ENCODE measurements at regions not wholly inside any gene's neighbourhood (a gene's known extent, or its start where the extent isn't known, plus 50 kb on each side); places are given as distances from the start of the nearest gene placed in this dataset.

DNA sequence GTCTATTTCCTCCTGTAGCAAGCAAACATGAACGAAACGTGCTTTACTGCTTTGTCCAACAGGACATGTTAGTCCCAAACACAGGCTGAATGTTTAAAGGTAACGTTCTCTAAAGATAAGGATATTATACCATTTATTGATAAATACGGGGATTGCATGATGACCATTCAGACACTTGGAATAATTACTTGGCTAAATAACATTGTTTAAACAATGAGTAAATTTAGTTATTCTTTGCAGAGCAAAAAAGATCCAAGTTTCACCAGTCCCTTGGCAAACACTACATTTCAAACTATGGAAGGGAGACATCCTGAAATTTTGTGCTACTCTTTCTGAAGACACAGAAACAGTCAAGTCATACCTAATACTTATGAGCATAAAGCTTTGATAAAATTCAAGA lies 88.0 kb downstream of the ZNF280B start:
- DNase-seq: no peak

DNA sequence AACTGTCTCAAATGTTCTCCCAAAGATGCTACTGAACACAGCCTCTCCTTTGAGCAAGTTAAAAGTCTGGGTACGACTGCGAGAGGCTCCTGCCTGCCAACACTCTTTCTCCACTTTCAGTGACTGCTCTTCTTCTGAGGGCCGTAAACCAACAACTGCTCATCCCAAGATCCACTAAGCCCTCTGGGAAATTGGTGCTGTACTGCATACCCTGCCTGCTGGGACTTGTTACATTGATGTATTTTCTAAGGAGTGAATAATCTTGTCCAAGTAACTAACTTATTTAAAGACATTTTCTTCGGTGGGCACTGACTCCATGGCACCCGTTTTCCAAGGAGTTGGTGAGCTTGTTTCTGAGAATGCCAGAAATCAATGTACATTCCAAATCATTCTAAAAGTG lies 87.2 kb downstream of the ZNF280B start:
- no peak for DNase-seq

DNA sequence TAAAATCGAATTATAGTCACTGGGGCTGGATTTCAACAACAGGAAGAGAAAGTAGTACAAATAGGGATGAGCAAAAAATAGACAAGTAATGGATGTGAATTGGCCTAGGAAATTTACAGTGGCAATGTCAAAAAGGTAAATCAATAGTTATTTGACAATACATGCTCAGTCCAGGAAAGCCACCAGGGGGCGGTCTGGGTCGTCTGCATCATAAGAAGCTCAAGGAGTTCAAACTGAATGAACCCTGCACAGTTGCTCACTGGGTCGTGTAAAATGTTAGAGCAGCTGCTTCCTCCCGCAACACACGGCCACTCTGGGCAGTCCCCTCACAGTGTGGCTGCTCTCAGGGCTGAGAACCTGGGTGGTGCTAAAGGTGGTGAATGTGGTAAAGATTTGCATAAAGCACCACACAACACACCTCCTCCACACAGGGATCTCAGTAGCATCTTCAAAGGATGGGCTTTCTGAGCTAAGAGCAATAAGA lies 85.9 kb downstream of the ZNF280B start:
- no peak for DNase-seq

DNA sequence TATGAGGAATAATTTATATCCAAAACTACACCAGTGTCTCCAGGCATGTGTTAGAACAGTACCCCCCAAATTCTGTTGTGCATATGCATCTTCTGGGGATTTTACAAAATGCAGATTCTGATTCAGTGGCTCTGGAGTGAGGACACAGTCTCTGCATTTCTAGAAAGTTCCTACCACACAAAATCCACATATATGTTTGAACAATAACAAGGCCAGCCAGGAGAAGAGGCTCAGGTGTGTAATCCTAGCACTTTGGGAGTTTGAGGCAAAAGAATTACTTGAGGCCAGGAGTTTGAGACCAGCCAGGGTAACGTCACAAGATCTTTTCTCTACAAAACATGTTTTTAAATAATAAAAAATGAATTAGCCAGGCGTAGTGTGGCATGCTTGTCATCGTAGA lies 84.9 kb downstream of the ZNF280B start:
- DNase-seq: no peak

DNA sequence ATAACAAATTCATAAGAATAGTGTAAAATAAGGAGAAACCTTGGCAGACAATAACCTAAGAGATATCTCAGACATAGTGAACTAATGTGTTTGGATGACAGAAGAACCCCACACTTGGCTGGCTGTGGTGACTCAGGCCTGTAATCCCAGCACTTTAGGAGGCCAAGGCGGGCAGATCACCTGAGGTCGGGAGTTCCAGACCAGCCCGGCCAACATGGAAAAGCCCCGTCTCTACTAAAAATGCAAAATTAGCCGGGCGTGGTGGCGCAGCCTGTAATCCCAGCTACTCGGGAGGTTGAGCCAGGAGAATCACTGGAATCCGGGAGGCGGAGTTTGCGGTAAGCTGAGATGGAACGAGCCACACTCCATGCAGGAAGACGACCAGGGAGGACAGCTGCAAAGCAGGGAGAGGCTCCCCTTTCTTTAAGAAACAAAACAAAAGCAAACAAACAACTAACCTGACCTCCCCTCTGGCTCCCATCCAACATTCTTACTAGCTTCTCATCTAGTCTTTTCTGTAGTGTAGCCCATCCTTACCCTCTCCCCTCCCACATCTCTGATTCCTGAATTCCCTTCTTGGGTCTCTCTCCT lies 84.2 kb downstream of the ZNF280B start:
- DNase-seq: no peak

DNA sequence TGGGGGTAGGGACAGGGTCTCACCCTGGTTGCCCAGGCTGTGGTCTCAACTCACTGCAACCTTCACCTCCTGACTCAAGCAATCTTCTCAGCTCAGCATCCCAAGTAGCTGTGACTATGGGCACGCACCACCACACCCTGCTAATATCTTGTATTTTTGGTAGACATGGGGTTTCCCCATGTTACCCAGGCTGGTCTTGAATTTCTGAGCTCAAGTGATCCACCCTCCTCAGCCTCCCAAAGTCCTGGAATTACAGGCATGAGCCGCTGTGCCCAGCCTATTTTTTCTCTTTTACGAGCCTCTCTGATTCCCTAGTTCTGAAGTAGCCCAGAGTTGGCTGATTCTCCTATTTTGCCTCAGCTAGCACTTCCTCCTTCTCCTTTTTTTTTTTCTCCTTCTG lies 83.6 kb downstream of the ZNF280B start:
- no peak for DNase-seq

DNA sequence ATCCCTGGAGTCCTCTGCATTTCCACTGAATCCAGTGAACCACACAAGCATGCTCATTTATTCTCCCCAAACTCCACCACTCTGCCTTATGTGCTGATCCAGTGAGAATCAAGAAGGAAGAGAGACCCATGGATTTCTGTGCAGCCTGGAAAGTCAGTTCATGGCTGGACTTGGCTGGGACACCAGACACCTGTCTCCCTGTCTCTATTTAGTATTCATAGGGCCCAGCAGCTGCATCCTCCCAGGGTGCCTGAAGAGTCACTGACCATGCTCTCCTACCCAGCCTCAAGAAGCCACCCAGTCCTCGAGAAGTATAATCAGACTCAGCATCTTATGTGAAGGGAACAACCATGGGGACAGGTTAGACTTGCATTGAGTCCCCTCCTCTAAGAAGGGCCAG lies 83.2 kb downstream of the ZNF280B start:
- no peak for DNase-seq

DNA sequence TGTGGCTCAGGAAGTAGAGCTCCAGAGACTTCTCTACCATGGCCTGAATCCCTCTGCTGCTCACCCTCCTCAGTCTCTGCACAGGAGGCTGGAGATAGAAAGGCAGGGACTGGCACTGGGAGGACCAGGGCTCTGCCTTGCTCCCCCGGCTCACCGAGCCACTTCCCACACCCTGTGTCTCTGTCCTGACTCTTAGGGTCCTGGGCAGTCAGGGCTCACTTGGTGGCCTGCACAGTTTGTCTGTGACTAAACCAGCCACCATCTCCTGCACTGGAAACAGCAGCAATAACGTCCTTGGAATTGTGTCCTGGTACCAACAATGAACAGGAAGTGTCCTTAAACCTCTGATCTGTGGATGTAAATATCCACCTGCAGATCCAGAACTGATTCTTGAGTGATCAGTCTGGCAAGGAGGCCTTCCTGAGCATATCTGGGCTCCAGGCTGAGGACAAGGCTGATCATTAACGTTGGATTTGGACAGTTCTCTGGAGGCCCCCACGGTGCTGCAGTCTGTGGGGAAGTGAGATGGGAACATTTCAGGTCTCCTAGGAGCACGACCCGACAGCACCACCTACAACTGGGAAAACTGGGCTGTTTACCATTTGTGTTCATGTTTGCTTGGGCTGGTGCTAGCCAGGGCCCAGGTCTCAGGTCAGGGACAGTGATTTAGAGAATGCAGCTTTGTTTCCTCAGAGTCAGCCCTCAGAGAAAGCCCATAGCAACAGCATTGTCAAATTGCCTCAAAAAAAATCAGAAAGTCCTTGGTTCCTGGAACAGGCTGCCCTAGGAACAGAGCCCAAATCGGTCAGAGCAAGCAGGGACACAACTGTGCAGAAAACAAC lies 82.5 kb downstream of the ZNF280B start:
- no peak for DNase-seq

DNA sequence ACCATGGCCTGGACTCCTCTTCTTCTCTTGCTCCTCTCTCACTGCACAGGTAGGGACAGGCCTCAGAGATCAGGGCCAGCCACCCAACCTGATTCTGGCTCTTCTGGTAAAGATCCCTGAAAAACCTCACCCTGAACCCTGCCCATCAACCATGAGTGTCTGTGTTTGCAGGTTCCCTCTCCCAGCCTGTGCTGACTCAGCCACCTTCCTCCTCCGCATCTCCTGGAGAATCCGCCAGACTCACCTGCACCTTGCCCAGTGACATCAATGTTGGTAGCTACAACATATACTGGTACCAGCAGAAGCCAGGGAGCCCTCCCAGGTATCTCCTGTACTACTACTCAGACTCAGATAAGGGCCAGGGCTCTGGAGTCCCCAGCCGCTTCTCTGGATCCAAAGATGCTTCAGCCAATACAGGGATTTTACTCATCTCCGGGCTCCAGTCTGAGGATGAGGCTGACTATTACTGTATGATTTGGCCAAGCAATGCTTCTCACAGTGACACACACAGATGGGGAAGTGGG lies 80.9 kb downstream of the ZNF280B start:
- no peak for DNase-seq

DNA sequence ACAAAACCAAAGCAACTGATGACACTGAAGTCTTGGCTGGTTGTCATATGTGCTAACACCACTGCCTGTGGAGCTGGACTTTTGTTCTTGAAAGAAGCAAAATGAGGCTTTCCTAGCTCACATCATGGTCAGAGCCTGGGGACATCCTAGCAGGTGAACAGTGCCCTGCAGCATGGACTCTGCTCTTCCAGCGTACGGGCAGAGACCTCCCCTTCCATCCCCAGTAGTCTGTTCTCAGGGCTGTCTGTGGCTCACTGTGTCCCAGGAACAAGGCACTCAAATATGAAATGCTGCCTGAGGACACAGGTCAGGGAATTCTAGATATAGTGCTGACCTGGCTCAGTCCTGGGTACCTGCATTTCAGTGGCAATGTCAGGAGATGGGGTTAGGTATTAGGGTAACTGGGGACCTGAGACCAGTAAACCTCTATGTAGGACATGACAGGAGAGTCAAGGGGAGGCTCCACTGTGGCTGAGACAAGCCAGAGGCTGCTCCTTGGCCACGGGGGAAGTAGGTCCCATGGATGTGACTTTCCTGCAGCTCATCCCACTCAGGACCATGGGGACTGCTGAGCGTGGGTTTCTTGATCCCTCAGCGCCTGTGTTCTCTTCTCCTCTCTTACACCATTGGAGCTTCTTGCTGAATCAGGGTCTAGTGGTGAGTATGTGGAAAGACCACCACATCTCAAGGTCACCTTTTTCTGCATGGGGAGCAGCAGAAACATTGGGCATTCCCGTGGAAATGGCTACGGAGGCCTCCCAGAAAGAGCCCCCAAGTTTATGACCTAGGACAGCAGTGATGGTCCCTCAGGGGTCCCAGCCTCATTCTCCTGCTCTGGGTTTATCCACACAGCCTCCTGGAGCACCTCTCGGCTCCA lies 80.1 kb downstream of the ZNF280B start:
- no peak for DNase-seq

DNA sequence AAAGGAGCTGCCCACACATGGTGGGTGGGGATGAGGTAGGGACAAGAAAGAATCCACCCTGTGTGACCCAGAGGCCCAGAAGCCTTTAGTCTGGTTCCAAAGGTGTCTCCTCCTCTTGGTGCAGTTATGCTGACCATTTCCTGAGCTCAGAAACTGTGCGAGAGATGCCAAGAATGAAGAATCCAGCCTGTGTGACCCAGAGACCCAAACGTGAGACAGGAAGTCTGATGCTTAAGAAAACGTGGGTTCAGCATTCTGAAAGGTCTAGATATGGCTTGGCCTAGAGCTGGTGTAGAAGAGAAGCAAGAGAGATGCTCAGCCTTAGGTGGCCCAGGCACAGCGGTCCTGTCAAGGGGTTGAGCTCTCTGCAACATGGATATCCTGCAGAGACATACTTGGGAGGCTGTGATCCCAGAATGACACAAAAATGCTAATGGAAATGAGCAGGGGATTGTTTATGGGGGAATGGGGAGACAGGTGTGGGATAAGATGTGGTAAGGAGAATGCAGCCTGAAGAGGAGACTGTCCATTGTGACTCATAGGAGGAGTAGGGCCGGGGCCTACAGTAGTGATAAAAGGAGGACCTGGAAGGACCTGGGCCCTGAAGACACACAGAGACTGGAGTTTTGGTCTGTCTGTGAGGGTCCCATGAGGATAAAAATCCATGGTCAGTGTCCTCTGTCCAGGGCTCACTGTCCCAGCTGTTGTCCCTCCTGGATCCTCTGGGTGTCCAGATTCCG lies 79.0 kb downstream of the ZNF280B start:
- DNase-seq: no peak

DNA sequence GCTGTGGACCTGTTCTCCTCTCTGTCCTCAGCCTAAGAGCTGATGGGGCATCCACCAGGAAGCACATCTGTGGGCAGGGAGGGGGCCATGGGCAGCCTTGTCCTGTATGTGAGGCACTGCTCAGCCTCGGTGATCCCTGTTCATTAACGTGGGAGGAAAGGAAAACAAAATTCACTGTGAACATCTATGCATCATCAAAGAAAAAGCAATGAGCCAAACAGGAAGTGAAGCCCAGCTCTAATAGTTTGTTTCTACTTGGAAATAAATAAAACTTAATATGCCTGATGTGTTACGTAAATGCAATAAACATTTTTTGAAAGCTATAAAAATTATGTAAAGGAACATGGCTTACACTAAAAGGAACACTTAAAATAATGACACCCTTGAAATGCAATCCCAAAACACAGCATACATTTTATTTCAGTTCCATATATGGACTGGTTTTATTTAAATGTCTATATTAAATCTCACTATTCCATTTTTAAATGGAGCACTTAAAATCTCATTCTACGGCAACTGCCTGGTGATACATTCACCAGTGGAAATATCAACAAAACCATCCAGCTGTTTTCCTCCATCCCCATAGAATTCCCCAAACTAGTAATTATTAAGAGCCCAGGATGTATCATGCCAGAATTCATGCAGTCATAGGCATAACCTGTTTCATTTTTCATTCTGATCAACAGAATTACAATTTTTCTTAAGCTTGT lies 78.3 kb downstream of the ZNF280B start:
- no peak for DNase-seq

DNA sequence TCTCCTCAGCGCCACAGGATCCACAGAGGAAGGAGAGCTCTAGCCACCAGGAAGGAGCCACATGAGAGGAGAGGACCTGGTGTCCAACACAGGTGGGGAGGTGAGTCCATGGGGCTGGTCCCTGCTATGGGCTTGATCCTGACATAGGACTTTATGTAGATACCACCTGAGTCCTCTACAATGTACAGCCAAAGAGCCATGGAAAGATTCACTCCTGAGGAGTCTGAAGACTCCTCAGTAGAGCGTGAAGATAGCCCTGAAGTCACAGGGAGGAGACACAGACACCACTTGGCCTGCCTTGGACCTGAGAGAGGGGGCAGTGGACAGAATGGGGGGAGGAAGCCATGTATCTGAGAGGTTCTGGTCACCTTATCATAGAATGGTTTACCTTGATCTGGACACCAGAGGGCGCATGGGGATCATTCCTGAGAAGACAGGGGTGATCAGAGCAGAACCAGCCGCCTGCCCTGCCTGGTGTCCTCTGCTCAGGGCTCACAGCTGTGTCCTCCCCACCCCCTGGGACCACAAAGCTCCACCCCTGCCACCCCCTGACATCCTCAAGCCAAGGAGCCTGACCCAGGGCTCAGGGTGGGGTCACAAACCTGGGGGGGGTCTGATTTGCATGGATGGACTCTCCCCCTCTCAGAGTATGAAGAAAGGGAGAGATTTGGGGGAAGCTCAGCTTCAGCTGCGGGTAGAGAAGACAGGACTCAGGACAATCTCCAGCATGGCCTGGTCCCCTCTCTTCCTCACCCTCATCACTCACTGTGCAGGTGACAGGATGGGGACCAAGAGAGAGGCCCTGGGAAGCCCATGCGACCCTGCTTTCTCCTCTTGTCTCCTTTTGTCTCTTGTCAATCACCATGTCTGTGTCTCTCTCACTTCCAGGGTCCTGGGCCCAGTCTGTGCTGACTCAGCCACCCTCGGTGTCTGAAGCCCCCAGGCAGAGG lies 77.0 kb downstream of the ZNF280B start:
- no peak for DNase-seq

DNA sequence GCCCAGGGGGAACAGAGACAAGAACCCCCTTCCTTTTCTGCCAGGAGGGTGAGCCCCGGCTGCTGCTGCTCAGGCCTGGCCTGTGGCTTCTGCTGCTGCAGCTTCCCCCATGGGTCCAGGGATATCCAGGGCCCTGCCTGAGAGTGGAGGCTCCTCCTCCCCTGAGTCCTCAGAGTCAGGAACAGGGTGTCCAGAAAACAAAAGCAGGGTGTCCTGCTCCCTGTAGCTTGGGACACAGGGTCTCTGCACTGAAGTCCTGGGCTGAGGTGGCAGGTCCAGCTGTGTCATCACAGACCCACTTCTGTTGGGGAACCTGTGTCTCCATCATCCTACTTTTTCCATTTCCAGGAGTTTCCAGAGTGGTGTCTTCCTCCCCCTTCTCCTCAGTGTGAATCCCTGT lies 76.1 kb downstream of the ZNF280B start:
- DNase-seq: no peak

DNA sequence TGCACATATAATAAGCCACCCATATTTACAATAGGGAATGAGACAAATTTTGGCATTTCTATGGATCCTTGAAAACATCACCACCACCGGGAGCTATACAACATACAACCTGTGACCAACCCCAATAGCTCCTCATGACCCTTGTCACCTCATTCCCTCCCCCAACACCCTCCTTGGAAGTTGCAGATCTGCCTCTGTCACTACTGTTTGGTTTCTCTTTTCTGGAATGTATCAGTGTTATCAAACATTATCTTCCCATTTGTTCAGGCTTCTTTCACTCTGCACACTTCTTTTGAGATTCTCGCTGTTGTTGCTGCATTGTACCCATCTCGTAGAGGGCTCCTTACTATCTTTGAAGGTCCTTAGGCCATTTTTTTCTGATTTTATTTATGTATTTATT lies 75.6 kb downstream of the ZNF280B start:
- no peak for DNase-seq

DNA sequence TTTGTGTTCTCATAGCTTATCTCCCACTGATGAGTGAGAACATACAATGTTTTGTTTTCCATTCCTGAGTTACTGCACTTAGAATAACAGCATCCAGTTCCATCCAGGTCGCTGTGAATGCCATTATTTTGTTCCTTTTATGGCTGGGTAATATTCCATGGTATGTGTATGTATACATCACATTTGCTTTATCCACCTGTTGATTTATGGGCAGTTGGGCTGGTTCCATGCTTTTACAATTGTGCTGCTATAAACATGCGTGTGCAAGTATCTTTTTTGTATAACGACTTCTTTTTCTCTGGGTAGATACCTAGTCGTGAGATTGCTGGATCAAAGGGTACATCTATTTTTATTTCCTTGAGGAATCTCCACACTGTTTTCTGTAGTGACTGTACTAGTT lies 74.8 kb downstream of the ZNF280B start:
- DNase-seq: no peak

Data from occipital lobe (tissue), 1 donor.